Midbrain (tissue), 1 donor: ENCODE measurements at regions not wholly inside any gene's neighbourhood (a gene's known extent, or its start where the extent isn't known, plus 50 kb on each side); places are given as distances from the start of the nearest gene placed in this dataset.
"Not testable (repeated sequence)": the region's sequence is repeated elsewhere in the genome, so short reads cannot be mapped to it uniquely, and the experiment has no call there.

Experiments
- DNase-seq: peaks from one replicate; lab custom pipeline; 2025; lab: John Stamatoyannopoulos, UW

GRCh38 chr1:238764779-238765178 lies 621.6 kb upstream of the CHRM3 start:
- no peak for DNase-seq

- no peak for DNase-seq
These were observed 633.1 kb upstream of the CHRM3 start for GRCh38 chr1:238753252-238753651.

- DNase-seq: no peak
These were observed 634.0 kb upstream of the CHRM3 start for GRCh38 chr1:238752327-238752726.

- no peak for DNase-seq
These were observed 641.3 kb upstream of the CHRM3 start for GRCh38 chr1:238745069-238745468.

- no peak for DNase-seq
These were observed 647.5 kb upstream of the CHRM3 start for GRCh38 chr1:238738892-238739291.

GRCh38 chr1:238727670-238728069 lies 658.7 kb upstream of the CHRM3 start:
- no peak for DNase-seq

GRCh38 chr1:238722812-238723211 lies 663.6 kb upstream of the CHRM3 start:
- DNase-seq: no peak

- DNase-seq: no peak
These were observed 675.7 kb upstream of the CHRM3 start for GRCh38 chr1:238710697-238711096.

GRCh38 chr1:238701024-238701423 lies 685.3 kb upstream of the CHRM3 start:
- no peak for DNase-seq

- DNase-seq: no peak
These were observed 696.0 kb upstream of the CHRM3 start for GRCh38 chr1:238690415-238690814.

GRCh38 chr1:238684576-238684975 lies 701.8 kb upstream of the CHRM3 start:
- DNase-seq: not testable (repeated sequence)

- no peak for DNase-seq
These were observed 704.9 kb upstream of the CHRM3 start for GRCh38 chr1:238681451-238681850.

- DNase-seq: no peak
These were observed 705.3 kb upstream of the CHRM3 start for GRCh38 chr1:238681021-238681420.

- no peak for DNase-seq
These were observed 708.8 kb upstream of the CHRM3 start for GRCh38 chr1:238677567-238677966.

- no peak for DNase-seq
These were observed 711.1 kb upstream of the CHRM3 start for GRCh38 chr1:238675221-238675620.

GRCh38 chr1:238674316-238674715 lies 712.1 kb upstream of the CHRM3 start:
- no peak for DNase-seq

- no peak for DNase-seq
These were observed 712.8 kb upstream of the CHRM3 start for GRCh38 chr1:238673561-238673960.

GRCh38 chr1:238672806-238673205 lies 713.6 kb upstream of the CHRM3 start:
- no peak for DNase-seq

- DNase-seq: no peak
These were observed 714.1 kb upstream of the CHRM3 start for GRCh38 chr1:238672262-238672661.

- no peak for DNase-seq
These were observed 722.2 kb upstream of the CHRM3 start for GRCh38 chr1:238664139-238664538.

- no peak for DNase-seq
These were observed 725.5 kb upstream of the CHRM3 start for GRCh38 chr1:238660849-238661248.

GRCh38 chr1:238658763-238659162 lies 727.6 kb upstream of the CHRM3 start:
- no peak for DNase-seq

GRCh38 chr1:238653693-238654321 lies 732.6 kb upstream of the CHRM3 start:
- no peak for DNase-seq

- no peak for DNase-seq
These were observed 733.9 kb upstream of the CHRM3 start for GRCh38 chr1:238652346-238652968.
